IMR-90 (cell line): ENCODE measurements at regions not wholly inside any gene's neighbourhood (a gene's known extent, or its start where the extent isn't known, plus 50 kb on each side); places are given as distances from the start of the nearest gene placed in this dataset.

Experiments used
- ATAC-seq: fragments of 200-7000 bp; cut with Tn5 transposase; 2 replicates; pipeline ENCODE4 v1.9.1; 2020; ENCODE audit warnings: low read depth, mild to moderate bottlenecking, moderate library complexity
- BruUV-seq: library from RNA; stranded (reverse); fragments of 400-500 nt; replicated peaks from 2 replicates; lab custom pipeline; 2021; lab: Mats Ljungman, UMichigan
- CTCF ChIA-PET: fragments of 300-600 bp; formaldehyde crosslinking; extraction: SDS; loops from one replicate; lab custom pipeline; 2021; ENCODE audit warnings: antibody characterized with exemption; lab: Yijun Ruan, JAX
- POLR2A ChIA-PET: fragments of 300-600 bp; sonication (Branson Sonifier 250); formaldehyde crosslinking; loops from one replicate; lab custom pipeline; 2022; ENCODE audit warnings: antibody characterized with exemption; ENCODE audit not compliant: unreplicated experiment; lab: Charles Lee
- DNase-seq: peaks from one replicate; pipeline ENCODE4 v3.0.0; 2013
- H2AFZ ChIP-seq: replicated peaks from 2 replicates; pipeline ENCODE3; 2013; ENCODE audit warnings: low read length, mild to moderate bottlenecking; ENCODE audit not compliant: poor library complexity
- H2AK5ac ChIP-seq: 2 replicates; pipeline ENCODE4 v1.6.1; 2013; ENCODE audit warnings: low read depth, low read length, inconsistent platforms
- H2AK9ac ChIP-seq: replicated peaks from 2 replicates; pipeline ENCODE3; 2013; ENCODE audit warnings: mild to moderate bottlenecking, low read depth, low read length, moderate library complexity; ENCODE audit not compliant: poor library complexity
- H2BK120ac ChIP-seq: 2 replicates; pipeline ENCODE4 v1.6.1; 2013; ENCODE audit warnings: low read depth, low read length, inconsistent platforms
- H2BK15ac ChIP-seq: 3 replicates; pipeline ENCODE4 v1.6.1; 2013; ENCODE audit warnings: low read depth, low read length, inconsistent platforms
- H2BK20ac ChIP-seq: 2 replicates; pipeline ENCODE4 v1.6.1; 2013; ENCODE audit warnings: low read depth, mild to moderate bottlenecking, inconsistent platforms, low read length, moderate library complexity
- H2BK5ac ChIP-seq: 2 replicates; pipeline ENCODE4 v1.6.1; 2013; ENCODE audit warnings: mild to moderate bottlenecking, low read depth, low read length, inconsistent platforms; ENCODE audit not compliant: poor library complexity, severe bottlenecking
- H3K14ac ChIP-seq: replicated peaks from 2 replicates; pipeline ENCODE4 v1.6.1; 2013; ENCODE audit warnings: low read depth, low read length, inconsistent platforms
- H3K18ac ChIP-seq: 2 replicates; pipeline ENCODE4 v1.6.1; 2013; ENCODE audit warnings: low read depth, low read length, control low read depth
- H3K23ac ChIP-seq: 2 replicates; pipeline ENCODE4 v1.6.1; 2013; ENCODE audit warnings: low read depth, low read length, inconsistent platforms
- H3K27ac ChIP-seq: 2 replicates; pipeline ENCODE4 v1.5.1; 2013; ENCODE audit warnings: mild to moderate bottlenecking, control low read depth, low read length; ENCODE audit not compliant: insufficient read depth
- H3K27me3 ChIP-seq: 2 replicates; pipeline ENCODE4 v1.6.1; 2013; ENCODE audit warnings: low read length; ENCODE audit not compliant: control insufficient read depth, insufficient read depth
- H3K36me3 ChIP-seq: 2 replicates; pipeline ENCODE4 v1.6.1; 2013; ENCODE audit warnings: low read length, mixed read lengths; ENCODE audit not compliant: control insufficient read depth, insufficient read depth
- H3K4ac ChIP-seq: 2 replicates; pipeline ENCODE4 v1.6.1; 2013; ENCODE audit warnings: low read depth, low read length, inconsistent platforms
- H3K4me1 ChIP-seq: 2 replicates; pipeline ENCODE4 v1.6.1; 2013; ENCODE audit warnings: low read length, mixed read lengths; ENCODE audit not compliant: control insufficient read depth, insufficient read depth
- H3K4me2 ChIP-seq: 2 replicates; pipeline ENCODE4 v1.6.1; 2013; ENCODE audit warnings: low read depth, mild to moderate bottlenecking, control low read depth, low read length, moderate library complexity
- H3K4me3 ChIP-seq: 2 replicates; pipeline ENCODE4 v1.5.1; 2013; ENCODE audit warnings: low read depth, mild to moderate bottlenecking, control low read depth, low read length, moderate library complexity; ENCODE audit not compliant: insufficient read depth
- H3K56ac ChIP-seq: 2 replicates; pipeline ENCODE4 v1.6.1; 2013; ENCODE audit warnings: low read length, inconsistent platforms; ENCODE audit not compliant: insufficient read depth; ENCODE audit errors: extremely low read depth
- H3K79me1 ChIP-seq, 2 experiments: 2 replicates each; pipeline ENCODE4 v1.6.1; 2013; ENCODE audit warnings: low read length in 2 of 2, inconsistent platforms in 1 of 2, low read depth in 1 of 2
- H3K9ac ChIP-seq: 2 replicates; pipeline ENCODE4 v1.6.1; 2013; ENCODE audit warnings: low read depth, low read length, control low read depth
- H3K9me1 ChIP-seq: 2 replicates; pipeline ENCODE4 v1.6.1; 2013; ENCODE audit warnings: low read length, inconsistent platforms; ENCODE audit not compliant: insufficient read depth
- H3K9me3 ChIP-seq: 2 replicates; pipeline ENCODE4 v1.6.1; 2013; ENCODE audit warnings: low read length; ENCODE audit not compliant: control insufficient read depth, insufficient read depth
- H4K20me1 ChIP-seq: 2 replicates; pipeline ENCODE4 v1.6.1; 2013; ENCODE audit warnings: low read length, inconsistent platforms; ENCODE audit not compliant: insufficient read depth
- H4K5ac ChIP-seq: 2 replicates; pipeline ENCODE4 v1.6.1; 2013; ENCODE audit warnings: mild to moderate bottlenecking, low read depth, low read length, control low read depth
- H4K8ac ChIP-seq, 2 experiments: 2 replicates each; pipeline ENCODE4 v1.6.1; 2013; ENCODE audit warnings: low read depth in 2 of 2, low read length in 2 of 2, control low read depth in 1 of 2, inconsistent platforms in 1 of 2
- H4K91ac ChIP-seq: 2 replicates; pipeline ENCODE4 v1.6.1; 2013; ENCODE audit warnings: low read depth, low read length, inconsistent platforms; ENCODE audit not compliant: insufficient read depth
- BHLHE40 ChIP-seq: fragments of 150-350 bp; IDR thresholded peaks from 2 replicates; pipeline ENCODE4 v1.6.1; 2016; ENCODE audit warnings: mild to moderate bottlenecking, low read depth, low read length
- CEBPB ChIP-seq: IDR thresholded peaks from 2 replicates; pipeline ENCODE4 v1.6.1; 2012; ENCODE audit warnings: low read depth, low read length, improper control_type of control experiment
- CHD1 ChIP-seq: IDR thresholded peaks from 2 replicates; pipeline ENCODE4 v1.6.1; 2012; ENCODE audit warnings: low read depth, low read length, improper control_type of control experiment
- FOS ChIP-seq: fragments of 150-350 bp; IDR thresholded peaks from 2 replicates; pipeline ENCODE4 v1.6.1; 2016; ENCODE audit warnings: low read depth, low read length
- MAFK ChIP-seq: IDR thresholded peaks from 2 replicates; pipeline ENCODE4 v1.6.1; 2012; ENCODE audit warnings: low read depth, low read length, improper control_type of control experiment
- MAZ ChIP-seq: IDR thresholded peaks from 2 replicates; pipeline ENCODE4 v1.6.1; 2012; ENCODE audit warnings: low read depth, mild to moderate bottlenecking, low read length, improper control_type of control experiment, moderate library complexity, borderline replicate concordance
- MXI1 ChIP-seq: IDR thresholded peaks from 2 replicates; pipeline ENCODE4 v1.6.1; 2012; ENCODE audit warnings: low read depth, mild to moderate bottlenecking, low read length, moderate library complexity, borderline replicate concordance
- NFE2L2 ChIP-seq: fragments of 150-350 bp; IDR thresholded peaks from 2 replicates; pipeline ENCODE4 v1.6.1; 2016; ENCODE audit warnings: low read depth, mild to moderate bottlenecking, low read length
- POLR2A ChIP-seq: IDR thresholded peaks from 2 replicates; pipeline ENCODE4 v1.6.1; 2012; ENCODE audit warnings: mild to moderate bottlenecking, low read depth, low read length
- RAD21 ChIP-seq: IDR thresholded peaks from 2 replicates; pipeline ENCODE4 v1.6.1; 2012; ENCODE audit warnings: low read length, improper control_type of control experiment
- RCOR1 ChIP-seq: IDR thresholded peaks from 2 replicates; pipeline ENCODE4 v1.6.1; 2012; ENCODE audit warnings: mild to moderate bottlenecking, low read length, improper control_type of control experiment; ENCODE audit not compliant: insufficient replicate concordance
- RFX5 ChIP-seq: IDR thresholded peaks from 2 replicates; pipeline ENCODE4 v1.8.0; 2012; ENCODE audit warnings: low read depth, mild to moderate bottlenecking, low read length, moderate library complexity
- SMC3 ChIP-seq: fragments of 150-350 bp; IDR thresholded peaks from 2 replicates; pipeline ENCODE4 v1.6.1; 2016; ENCODE audit warnings: low read depth, mild to moderate bottlenecking, antibody characterized with exemption, low read length, moderate library complexity
- WGBS, 2 experiments: methylation state at CpG; one replicate each; pipeline versions ENCODE4 v1.1.5 to v1.1.7; 2013; ENCODE audit warnings: missing lambda C conversion rate in 2 of 2; ENCODE audit not compliant: insufficient read length in 1 of 2; ENCODE audit errors: extremely low coverage in 2 of 2; 5-methylcytosine and 5-hydroxymethylcytosine counted together
- dilution Hi-C: fragments of 300-500 bp; cut with HindIII; formaldehyde crosslinking; loops from one replicate; pipeline ENCODE4 v1.14.3; 2018; ENCODE audit warnings: low sequenced_read_pairs; ENCODE audit not compliant: unreplicated experiment
- in situ Hi-C: fragments of 300-500 bp; cut with MboI; formaldehyde crosslinking; loops from 3 replicates; pipeline ENCODE4 v1.14.3; 2019; ENCODE audit warnings: low sequenced_read_pairs, inconsistent platforms, mixed read lengths
- intact Hi-C: fragments of 100-400 bp; cut with micrococcal nuclease; formaldehyde crosslinking; loops from 2 replicates; pipeline ENCODE4 v1.10.0; 2022
- TF ChIP-seq, protein P1 (sequence below): fragments of 150-350 bp; IDR thresholded peaks from 2 replicates; pipeline ENCODE4 v1.6.1; 2016; ENCODE audit warnings: low read depth, mild to moderate bottlenecking, low read length, moderate library complexity, borderline replicate concordance
- TF ChIP-seq, protein P2 (sequence below): conservative IDR thresholded peaks from 2 replicates; pipeline ENCODE4 v1.5.1; 2012; ENCODE audit warnings: mild to moderate bottlenecking, low read depth, low read length, improper control_type of control experiment
- TF ChIP-seq, protein P3 (sequence below): fragments of 150-350 bp; IDR thresholded peaks from 2 replicates; pipeline ENCODE4 v1.6.1; 2017; ENCODE audit warnings: mild to moderate bottlenecking, antibody characterized with exemption, low read length, low read depth

DNA sequence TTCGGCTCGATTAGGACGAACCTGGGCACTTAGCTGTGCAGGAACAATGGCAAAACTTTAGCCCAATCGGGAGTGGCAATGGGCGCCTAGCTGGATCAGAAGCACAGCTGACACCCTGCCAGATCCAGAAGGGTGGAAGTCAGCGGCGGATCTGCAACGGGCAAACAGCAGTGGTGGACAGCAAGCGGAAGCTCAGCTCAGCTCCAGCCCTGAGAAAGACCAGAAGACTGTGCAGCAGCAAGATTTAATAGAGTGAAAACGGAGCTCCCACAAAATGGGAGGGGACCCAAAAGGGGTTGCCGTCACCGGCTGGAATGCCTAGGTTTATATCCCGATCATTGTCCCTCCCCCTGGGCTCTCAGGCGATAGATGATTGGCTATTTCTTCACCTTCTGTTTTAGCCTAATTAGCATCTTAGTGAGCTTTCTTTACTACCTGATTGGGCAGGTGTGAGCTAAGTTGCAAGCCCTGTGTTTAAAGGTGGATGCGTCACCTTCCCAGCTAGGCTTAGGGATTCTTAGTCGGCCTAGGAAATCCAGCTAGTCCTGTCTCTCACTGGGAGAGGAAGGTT, 1237.9 kb downstream of the CDH12 start:
- no peak overlapping the region for H3K56ac ChIP-seq
- H3K4me1 ChIP-seq = no peaks in the 10 kb centered on the region
- no peak overlapping the region for H2BK120ac ChIP-seq
- no peak overlapping the region for H2AK9ac ChIP-seq
- H2AK5ac ChIP-seq = no peak overlapping the region
- no peak overlapping the region for H3K4ac ChIP-seq
- H3K23ac ChIP-seq = no peak overlapping the region
- H4K5ac ChIP-seq = no peak overlapping the region
- dilution Hi-C loops = no loop called here
- H2BK15ac ChIP-seq = no peak overlapping the region
- H3K9me3 ChIP-seq = no peaks in the 10 kb centered on the region
- intact Hi-C loops = no loop called here
- H4K91ac ChIP-seq = no peak overlapping the region
- ChIA-PET POLR2A (no interaction called here), CTCF (no interaction called here)
- no peaks in the 10 kb centered on the region for H4K20me1 ChIP-seq
- no peak overlapping the region for H2BK5ac ChIP-seq
- no peaks in the 10 kb centered on the region for H3K9me1 ChIP-seq
- no peak overlapping the region for H3K27ac ChIP-seq
- in situ Hi-C loops = no loop called here
- no peak overlapping the region for H3K18ac ChIP-seq
- no peak overlapping the region for H2BK20ac ChIP-seq
- TF ChIP-seq, protein P1, sequence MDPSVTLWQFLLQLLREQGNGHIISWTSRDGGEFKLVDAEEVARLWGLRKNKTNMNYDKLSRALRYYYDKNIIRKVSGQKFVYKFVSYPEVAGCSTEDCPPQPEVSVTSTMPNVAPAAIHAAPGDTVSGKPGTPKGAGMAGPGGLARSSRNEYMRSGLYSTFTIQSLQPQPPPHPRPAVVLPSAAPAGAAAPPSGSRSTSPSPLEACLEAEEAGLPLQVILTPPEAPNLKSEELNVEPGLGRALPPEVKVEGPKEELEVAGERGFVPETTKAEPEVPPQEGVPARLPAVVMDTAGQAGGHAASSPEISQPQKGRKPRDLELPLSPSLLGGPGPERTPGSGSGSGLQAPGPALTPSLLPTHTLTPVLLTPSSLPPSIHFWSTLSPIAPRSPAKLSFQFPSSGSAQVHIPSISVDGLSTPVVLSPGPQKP = no peak
- TF ChIP-seq RCOR1 (no peak), SMC3 (no peak), POLR2A (no peak), MAFK (no peak), BHLHE40 (no peak), CHD1 (no peak), MXI1 (no peak), MAZ (no peak), RFX5 (no peak), NFE2L2 (no peak), FOS (no peak), CEBPB (no peak), RAD21 (no peak)
- TF ChIP-seq, protein P2, sequence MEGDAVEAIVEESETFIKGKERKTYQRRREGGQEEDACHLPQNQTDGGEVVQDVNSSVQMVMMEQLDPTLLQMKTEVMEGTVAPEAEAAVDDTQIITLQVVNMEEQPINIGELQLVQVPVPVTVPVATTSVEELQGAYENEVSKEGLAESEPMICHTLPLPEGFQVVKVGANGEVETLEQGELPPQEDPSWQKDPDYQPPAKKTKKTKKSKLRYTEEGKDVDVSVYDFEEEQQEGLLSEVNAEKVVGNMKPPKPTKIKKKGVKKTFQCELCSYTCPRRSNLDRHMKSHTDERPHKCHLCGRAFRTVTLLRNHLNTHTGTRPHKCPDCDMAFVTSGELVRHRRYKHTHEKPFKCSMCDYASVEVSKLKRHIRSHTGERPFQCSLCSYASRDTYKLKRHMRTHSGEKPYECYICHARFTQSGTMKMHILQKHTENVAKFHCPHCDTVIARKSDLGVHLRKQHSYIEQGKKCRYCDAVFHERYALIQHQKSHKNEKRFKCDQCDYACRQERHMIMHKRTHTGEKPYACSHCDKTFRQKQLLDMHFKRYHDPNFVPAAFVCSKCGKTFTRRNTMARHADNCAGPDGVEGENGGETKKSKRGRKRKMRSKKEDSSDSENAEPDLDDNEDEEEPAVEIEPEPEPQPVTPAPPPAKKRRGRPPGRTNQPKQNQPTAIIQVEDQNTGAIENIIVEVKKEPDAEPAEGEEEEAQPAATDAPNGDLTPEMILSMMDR = no peak
- TF ChIP-seq, protein P3, sequence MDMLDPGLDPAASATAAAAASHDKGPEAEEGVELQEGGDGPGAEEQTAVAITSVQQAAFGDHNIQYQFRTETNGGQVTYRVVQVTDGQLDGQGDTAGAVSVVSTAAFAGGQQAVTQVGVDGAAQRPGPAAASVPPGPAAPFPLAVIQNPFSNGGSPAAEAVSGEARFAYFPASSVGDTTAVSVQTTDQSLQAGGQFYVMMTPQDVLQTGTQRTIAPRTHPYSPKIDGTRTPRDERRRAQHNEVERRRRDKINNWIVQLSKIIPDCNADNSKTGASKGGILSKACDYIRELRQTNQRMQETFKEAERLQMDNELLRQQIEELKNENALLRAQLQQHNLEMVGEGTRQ = no peak
- no TSS peak for BruUV-seq
- no peaks in the 10 kb centered on the region for H3K27me3 ChIP-seq
- ATAC-seq (no peak), DNase-seq (no peak)
- H3K4me2 ChIP-seq = no peak overlapping the region
- H3K36me3 ChIP-seq = no peaks in the 10 kb centered on the region
- H3K79me1 ChIP-seq = no peaks in the 10 kb centered on the region
- H3K9ac ChIP-seq = no peak overlapping the region
- WGBS, 2 experiments = 89% methylated on average over 10 of the region's 16 CpGs; no CpG with 5 or more reads in 1 of the 2 experiments
- no peak overlapping the region for H3K4me3 ChIP-seq
- no peak overlapping the region for H2AFZ ChIP-seq
- H4K8ac ChIP-seq = no peak overlapping the region
- no peak overlapping the region for H3K14ac ChIP-seq
